ENCODE measurements at regions not wholly inside any gene's neighbourhood (a gene's known extent, or its start where the extent isn't known, plus 50 kb on each side); places are given as distances from the start of the nearest gene placed in this dataset.
"Not testable (repeated sequence)": the region's sequence is repeated elsewhere in the genome, so short reads cannot be mapped to it uniquely, and the experiment has no call there.

GRCh38 chr11:23897453-23898286, 599.2 kb upstream of the LUZP2 start:
- no peaks in the 10 kb centered on the region for H3K36me3 ChIP-seq (ENCODE audit: control insufficient read depth, insufficient read depth, low read length)
- no peak overlapping the region for H3K4me3 ChIP-seq (ENCODE audit: low read length)
- no CpG with 5 or more reads among the region's 9 CpGs for WGBS (ENCODE audit: insufficient coverage, insufficient read length)
- no peaks in the 10 kb centered on the region for H3K9me3 ChIP-seq (ENCODE audit: control insufficient read depth, insufficient read depth, low read length)
- no peak overlapping the region for H3K27ac ChIP-seq (ENCODE audit: low read length)
- no peak for DNase-seq (ENCODE audit: low read depth, low spot score)
- no peaks in the 10 kb centered on the region for H3K4me1 ChIP-seq (ENCODE audit: control insufficient read depth, insufficient read depth, low read length)
- no peaks in the 10 kb centered on the region for H3K27me3 ChIP-seq (ENCODE audit: control insufficient read depth, insufficient read depth, low read length)

- Histone ChIP-seq H3K4me1 (ENCODE audit: control insufficient read depth, insufficient read depth, low read length) (no peaks in the 10 kb centered on the region), H3K9me3 (ENCODE audit: control insufficient read depth, insufficient read depth, low read length) (no peaks in the 10 kb centered on the region), H3K27ac (ENCODE audit: low read length) (no peak overlapping the region), H3K36me3 (ENCODE audit: control insufficient read depth, insufficient read depth, low read length) (no peaks in the 10 kb centered on the region), H3K27me3 (ENCODE audit: control insufficient read depth, insufficient read depth, low read length) (no peaks in the 10 kb centered on the region), H3K4me3 (ENCODE audit: low read length) (no peak overlapping the region)
- no peak for DNase-seq (ENCODE audit: low read depth, low spot score)
- no CpG with 5 or more reads among the region's 7 CpGs for WGBS (ENCODE audit: insufficient coverage, insufficient read length)
Observed at GRCh38 chr11:23903044-23903704, 593.7 kb upstream of the LUZP2 start.

GRCh38 chr11:23919455-23919854, 577.4 kb upstream of the LUZP2 start:
- H3K4me1 ChIP-seq (ENCODE audit: control insufficient read depth, insufficient read depth, low read length): no peaks in the 10 kb centered on the region
- no peaks in the 10 kb centered on the region for H3K27me3 ChIP-seq (ENCODE audit: control insufficient read depth, insufficient read depth, low read length)
- H3K9me3 ChIP-seq (ENCODE audit: control insufficient read depth, insufficient read depth, low read length): no peaks in the 10 kb centered on the region
- no CpG with 5 or more reads among the region's 2 CpGs for WGBS (ENCODE audit: insufficient coverage, insufficient read length)
- no peak for DNase-seq (ENCODE audit: low read depth, low spot score)
- no peak overlapping the region for H3K27ac ChIP-seq (ENCODE audit: low read length)
- no peak overlapping the region for H3K4me3 ChIP-seq (ENCODE audit: low read length)
- H3K36me3 ChIP-seq (ENCODE audit: control insufficient read depth, insufficient read depth, low read length): no peaks in the 10 kb centered on the region

- no peak overlapping the region for H3K27ac ChIP-seq (ENCODE audit: low read length)
- no peaks in the 10 kb centered on the region for H3K36me3 ChIP-seq (ENCODE audit: control insufficient read depth, insufficient read depth, low read length)
- H3K4me1 ChIP-seq (ENCODE audit: control insufficient read depth, insufficient read depth, low read length): no peaks in the 10 kb centered on the region
- no peaks in the 10 kb centered on the region for H3K27me3 ChIP-seq (ENCODE audit: control insufficient read depth, insufficient read depth, low read length)
- WGBS (ENCODE audit: insufficient coverage, insufficient read length): no CpG with 5 or more reads among the region's 1 CpG
- DNase-seq (ENCODE audit: low read depth, low spot score): no peak
- no peak overlapping the region for H3K4me3 ChIP-seq (ENCODE audit: low read length)
- H3K9me3 ChIP-seq (ENCODE audit: control insufficient read depth, insufficient read depth, low read length): no peaks in the 10 kb centered on the region
Observed at GRCh38 chr11:23923357-23923756, 573.5 kb upstream of the LUZP2 start.

- Histone ChIP-seq H3K27me3 (ENCODE audit: control insufficient read depth, insufficient read depth, low read length) (no peaks in the 10 kb centered on the region), H3K36me3 (ENCODE audit: control insufficient read depth, insufficient read depth, low read length) (no peaks in the 10 kb centered on the region), H3K9me3 (ENCODE audit: control insufficient read depth, insufficient read depth, low read length) (no peaks in the 10 kb centered on the region), H3K27ac (ENCODE audit: low read length) (no peak overlapping the region), H3K4me3 (ENCODE audit: low read length) (no peak overlapping the region), H3K4me1 (ENCODE audit: control insufficient read depth, insufficient read depth, low read length) (no peaks in the 10 kb centered on the region)
- no CpG with 5 or more reads among the region's 1 CpG for WGBS (ENCODE audit: insufficient coverage, insufficient read length)
- no peak for DNase-seq (ENCODE audit: low read depth, low spot score)
Observed at GRCh38 chr11:23924226-23924625, 572.6 kb upstream of the LUZP2 start.

- H3K4me1 ChIP-seq (ENCODE audit: control insufficient read depth, insufficient read depth, low read length): no peaks in the 10 kb centered on the region
- no peaks in the 10 kb centered on the region for H3K9me3 ChIP-seq (ENCODE audit: control insufficient read depth, insufficient read depth, low read length)
- H3K36me3 ChIP-seq (ENCODE audit: control insufficient read depth, insufficient read depth, low read length): no peaks in the 10 kb centered on the region
- 100% methylated on average over 1 of the region's 2 CpGs for WGBS (ENCODE audit: insufficient coverage, insufficient read length)
- H3K27ac ChIP-seq (ENCODE audit: low read length): no peak overlapping the region
- DNase-seq (ENCODE audit: low read depth, low spot score): no peak
- no peak overlapping the region for H3K4me3 ChIP-seq (ENCODE audit: low read length)
- no peaks in the 10 kb centered on the region for H3K27me3 ChIP-seq (ENCODE audit: control insufficient read depth, insufficient read depth, low read length)
Observed at GRCh38 chr11:23931443-23931842, 565.4 kb upstream of the LUZP2 start.

GRCh38 chr11:23932485-23932898, 564.4 kb upstream of the LUZP2 start:
- H3K27me3 ChIP-seq (ENCODE audit: control insufficient read depth, insufficient read depth, low read length): no peaks in the 10 kb centered on the region
- H3K4me3 ChIP-seq (ENCODE audit: low read length): no peak overlapping the region
- H3K27ac ChIP-seq (ENCODE audit: low read length): no peak overlapping the region
- H3K4me1 ChIP-seq (ENCODE audit: control insufficient read depth, insufficient read depth, low read length): no peaks in the 10 kb centered on the region
- no peak for DNase-seq (ENCODE audit: low read depth, low spot score)
- H3K36me3 ChIP-seq (ENCODE audit: control insufficient read depth, insufficient read depth, low read length): no peaks in the 10 kb centered on the region
- no peaks in the 10 kb centered on the region for H3K9me3 ChIP-seq (ENCODE audit: control insufficient read depth, insufficient read depth, low read length)

GRCh38 chr11:23933721-23934120, 563.1 kb upstream of the LUZP2 start:
- H3K4me3 ChIP-seq (ENCODE audit: low read length): no peak overlapping the region
- no peak for DNase-seq (ENCODE audit: low read depth, low spot score)
- no peaks in the 10 kb centered on the region for H3K4me1 ChIP-seq (ENCODE audit: control insufficient read depth, insufficient read depth, low read length)
- H3K36me3 ChIP-seq (ENCODE audit: control insufficient read depth, insufficient read depth, low read length): no peaks in the 10 kb centered on the region
- no peaks in the 10 kb centered on the region for H3K27me3 ChIP-seq (ENCODE audit: control insufficient read depth, insufficient read depth, low read length)
- WGBS (ENCODE audit: insufficient coverage, insufficient read length): no CpG with 5 or more reads among the region's 9 CpGs
- no peak overlapping the region for H3K27ac ChIP-seq (ENCODE audit: low read length)
- no peaks in the 10 kb centered on the region for H3K9me3 ChIP-seq (ENCODE audit: control insufficient read depth, insufficient read depth, low read length)

GRCh38 chr11:23934671-23935270, 562.1 kb upstream of the LUZP2 start:
- H3K36me3 ChIP-seq (ENCODE audit: control insufficient read depth, insufficient read depth, low read length); H3K4me3 ChIP-seq (ENCODE audit: low read length); H3K9me3 ChIP-seq (ENCODE audit: control insufficient read depth, insufficient read depth, low read length); H3K4me1 ChIP-seq (ENCODE audit: control insufficient read depth, insufficient read depth, low read length); H3K27me3 ChIP-seq (ENCODE audit: control insufficient read depth, insufficient read depth, low read length); H3K27ac ChIP-seq (ENCODE audit: low read length); DNase-seq (ENCODE audit: low read depth, low spot score): not testable (repeated sequence)
- WGBS (ENCODE audit: insufficient coverage, insufficient read length): no CpG with 5 or more reads among the region's 27 CpGs

- not testable (repeated sequence) for DNase-seq (ENCODE audit: low read depth, low spot score); H3K36me3 ChIP-seq (ENCODE audit: control insufficient read depth, insufficient read depth, low read length); H3K9me3 ChIP-seq (ENCODE audit: control insufficient read depth, insufficient read depth, low read length); H3K4me3 ChIP-seq (ENCODE audit: low read length); H3K27ac ChIP-seq (ENCODE audit: low read length); H3K27me3 ChIP-seq (ENCODE audit: control insufficient read depth, insufficient read depth, low read length); H3K4me1 ChIP-seq (ENCODE audit: control insufficient read depth, insufficient read depth, low read length)
- no CpG with 5 or more reads among the region's 31 CpGs for WGBS (ENCODE audit: insufficient coverage, insufficient read length)
Observed at GRCh38 chr11:23942117-23942815, 554.6 kb upstream of the LUZP2 start.
